HG03571 (cell line): ENCODE measurements at regions not wholly inside any gene's neighbourhood (a gene's known extent, or its start where the extent isn't known, plus 50 kb on each side); places are given as distances from the start of the nearest gene placed in this dataset.

Experiments
- ATAC-seq: cut with Tn5 transposase; IDR thresholded peaks from one replicate; pipeline ENCODE4 v1.9.1; 2021; ENCODE audit not compliant: unreplicated experiment

GRCh38 chr10:117699436-117700075 is 157.0 kb downstream of the EMX2 start:
- no peak for ATAC-seq

GRCh38 chr10:117710181-117710798 is 167.7 kb downstream of the EMX2 start:
- ATAC-seq, result no peak

- ATAC-seq, result no peak
Measured at GRCh38 chr10:117716889-117717288, 174.3 kb downstream of the EMX2 start.

- ATAC-seq, result no peak
Measured at GRCh38 chr10:117718986-117719920, 176.7 kb downstream of the EMX2 start.

GRCh38 chr10:117720931-117721835 is 178.6 kb downstream of the EMX2 start:
- ATAC-seq, result no peak

DNA sequence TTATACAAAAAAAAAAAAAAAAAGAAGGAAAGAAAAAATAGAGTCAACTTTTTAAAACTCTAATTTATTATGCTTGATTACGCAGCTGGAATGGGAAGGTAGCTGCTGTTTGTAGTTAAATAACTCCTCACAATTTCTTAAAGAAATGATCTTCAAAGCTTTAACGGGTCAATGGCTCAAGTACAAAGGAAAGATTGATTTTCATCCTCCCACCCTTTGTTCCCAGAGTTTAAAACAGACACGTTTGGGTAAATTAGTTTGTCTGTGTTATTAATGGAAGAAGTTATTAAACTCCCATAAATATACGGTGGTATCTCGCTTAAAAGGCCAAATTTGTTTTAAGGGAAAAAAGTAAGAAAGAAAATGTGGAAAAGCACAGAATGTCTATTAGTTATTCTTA is 179.3 kb downstream of the EMX2 start:
- ATAC-seq, result no peak

DNA sequence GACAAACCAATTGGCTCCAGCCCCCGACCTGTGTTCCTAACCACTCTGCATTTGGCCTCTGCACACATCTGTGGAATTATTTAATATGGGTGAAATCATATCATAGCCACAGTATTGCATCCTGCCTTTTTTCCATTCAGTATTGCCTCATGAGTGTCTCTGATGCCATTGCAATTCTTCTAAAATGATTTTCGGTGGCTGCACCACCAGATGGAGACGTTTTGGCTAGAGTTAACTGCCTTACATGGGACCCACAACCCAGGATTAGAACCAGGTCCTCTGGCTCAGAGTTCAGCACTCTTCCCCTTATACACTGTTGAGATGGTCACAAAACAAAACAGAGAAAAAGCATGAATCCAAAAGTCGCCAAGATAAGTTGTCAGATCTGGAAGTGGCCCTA is 180.8 kb downstream of the EMX2 start:
- no peak for ATAC-seq

DNA sequence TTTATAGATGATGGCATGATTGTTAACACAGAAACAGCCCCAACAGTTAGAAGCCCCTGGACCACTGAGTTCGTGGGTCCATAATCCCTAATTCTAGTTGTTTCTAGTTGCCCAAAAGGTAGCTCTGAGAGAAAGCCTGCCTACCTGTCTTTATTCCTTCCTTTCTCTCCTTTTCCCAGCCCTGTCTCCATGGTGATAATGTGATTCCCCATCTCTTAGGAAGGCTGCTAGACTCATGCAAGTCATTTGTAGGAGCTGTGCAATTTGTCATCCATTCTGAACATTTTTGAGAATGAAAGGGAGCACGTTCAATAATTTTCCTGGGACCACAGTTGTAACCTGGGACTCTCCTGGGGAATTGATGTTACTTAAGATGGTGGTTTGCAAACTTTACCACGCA is 183.4 kb downstream of the EMX2 start:
- no peak for ATAC-seq

- no peak for ATAC-seq
Measured at GRCh38 chr10:117726596-117727295, 184.2 kb downstream of the EMX2 start.

- no peak for ATAC-seq
Measured at GRCh38 chr10:117727421-117727820, 184.9 kb downstream of the EMX2 start.

DNA sequence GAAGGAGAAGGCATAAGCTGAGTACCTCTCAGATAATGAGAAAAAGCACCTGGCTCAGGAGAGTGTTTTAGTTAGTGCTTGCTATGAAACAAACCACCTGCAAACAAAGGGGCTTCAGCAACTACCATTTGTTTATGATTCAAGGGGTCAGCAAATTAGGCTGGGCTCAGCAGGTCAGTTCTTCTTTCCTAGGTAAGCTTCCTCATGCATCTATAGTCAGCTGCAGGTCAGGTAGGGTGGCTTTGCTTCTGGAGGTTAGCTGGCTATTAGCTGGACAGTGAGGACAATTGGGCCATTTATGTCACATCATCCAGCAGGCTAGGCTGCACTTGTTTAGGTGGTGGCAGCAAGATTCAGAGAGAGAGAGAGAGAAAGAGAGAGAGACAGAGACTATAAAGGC is 185.5 kb downstream of the EMX2 start:
- no peak for ATAC-seq

- no peak for ATAC-seq
Measured at GRCh38 chr10:117729156-117729555, 186.6 kb downstream of the EMX2 start.

DNA sequence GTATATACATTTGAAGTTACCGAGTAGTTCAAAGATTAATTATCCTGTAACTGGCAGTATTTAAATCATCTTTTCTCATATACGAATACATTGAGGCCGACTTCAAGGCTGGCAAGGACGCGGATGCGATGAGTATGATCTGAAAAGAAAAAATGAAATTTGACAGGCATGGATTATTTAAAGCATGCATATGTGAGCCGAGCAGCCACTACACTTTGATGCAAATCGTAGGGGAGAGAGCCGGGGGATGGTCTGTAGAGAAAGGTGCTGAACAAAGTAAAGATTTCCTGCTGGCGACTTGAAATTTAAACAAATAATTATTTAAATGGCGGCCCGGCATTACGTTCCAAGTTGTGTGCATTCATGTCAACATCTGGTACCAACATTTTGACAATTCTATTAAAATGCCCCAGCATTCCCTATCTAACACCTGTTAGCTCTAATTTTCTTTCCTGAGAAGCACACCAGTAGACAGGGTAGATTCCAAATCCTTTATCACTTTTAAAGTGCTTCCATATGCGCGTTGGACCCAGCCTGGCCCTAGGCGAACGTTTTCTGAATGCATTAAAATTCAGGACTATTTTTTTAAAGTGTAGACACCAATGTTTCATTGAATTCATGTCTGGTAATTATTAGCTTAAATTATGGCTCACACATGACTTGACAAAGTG is 188.7 kb downstream of the EMX2 start:
- no peak for ATAC-seq

GRCh38 chr10:117734731-117735405 is 192.3 kb downstream of the EMX2 start:
- ATAC-seq, result no peak

DNA sequence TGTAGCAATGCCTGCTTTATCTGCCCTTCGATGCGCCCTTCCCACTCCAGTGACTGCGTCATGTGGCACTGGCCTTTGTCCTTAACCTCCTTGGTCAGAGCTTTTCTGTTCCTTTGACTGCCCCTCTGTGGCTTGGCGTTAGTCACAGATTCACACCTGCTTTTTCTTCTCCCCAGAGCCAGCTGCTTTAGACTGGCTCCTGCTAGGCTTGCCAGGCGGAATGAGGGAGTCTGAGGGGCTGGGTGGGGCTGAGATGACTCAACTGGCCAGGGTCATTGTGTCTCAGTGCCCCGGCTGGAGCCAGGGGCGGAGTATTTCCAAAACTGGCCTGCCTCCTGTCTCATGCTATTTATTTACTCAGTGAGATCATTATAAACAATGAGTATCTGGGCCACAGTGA is 194.1 kb downstream of the EMX2 start:
- ATAC-seq, result no peak

- no peak for ATAC-seq
Measured at GRCh38 chr10:117740088-117740487, 197.5 kb downstream of the EMX2 start.

DNA sequence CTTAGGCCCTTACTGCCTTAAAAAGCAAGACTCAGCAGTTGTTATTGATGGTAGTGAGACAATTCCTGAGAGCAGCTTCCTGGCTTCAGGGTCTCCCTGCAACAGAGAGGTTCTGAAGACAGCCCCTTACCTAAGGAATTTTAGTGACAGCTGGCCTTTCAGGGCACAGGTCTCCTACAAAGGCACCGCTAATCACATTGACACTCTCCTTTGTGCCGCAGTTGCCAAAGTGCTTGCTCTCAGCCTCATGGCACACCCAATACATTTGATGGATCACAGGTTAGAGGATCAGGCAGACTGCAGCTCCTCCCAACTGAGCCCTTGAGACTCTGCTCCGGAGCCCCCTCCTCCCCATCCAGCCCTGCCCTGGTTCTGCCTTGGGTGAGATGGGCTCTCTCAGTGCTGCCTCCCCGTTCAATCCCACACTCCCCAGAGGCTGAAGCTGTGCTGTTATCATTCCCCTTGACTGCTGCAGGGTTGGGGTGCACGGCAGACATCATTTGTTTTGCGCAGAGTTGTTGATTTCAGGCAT is 198.2 kb downstream of the EMX2 start:
- no peak for ATAC-seq

- ATAC-seq, result no peak
Measured at GRCh38 chr10:117741524-117741923, 199.0 kb downstream of the EMX2 start.

DNA sequence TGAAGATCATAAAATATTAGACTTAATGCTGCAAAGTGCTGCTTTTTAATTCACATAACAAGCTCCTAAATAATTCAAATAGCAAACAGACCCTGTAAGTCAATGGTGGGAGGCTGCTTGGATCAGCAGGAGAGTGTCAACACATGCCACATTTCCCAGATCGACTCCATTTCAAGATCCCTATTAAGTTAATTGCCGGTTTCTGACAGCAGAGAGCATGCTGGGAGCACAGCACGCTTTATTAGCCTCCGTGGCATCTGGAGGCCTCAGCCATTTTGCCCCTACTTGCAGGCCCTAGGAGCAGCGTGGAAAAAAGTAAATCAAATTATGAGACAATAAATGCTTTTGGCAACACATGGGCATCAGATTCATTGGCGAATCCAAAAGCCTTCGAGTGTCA is 201.0 kb downstream of the EMX2 start:
- ATAC-seq, result no peak
